D341Med (cell line): ENCODE measurements at regions not wholly inside any gene's neighbourhood (a gene's known extent, or its start where the extent isn't known, plus 50 kb on each side); places are given as distances from the start of the nearest gene placed in this dataset.

ENCODE experiments used
- DNase-seq: peaks from one replicate; pipeline ENCODE4 v3.0.0; 2012; ENCODE audit warnings: low spot score

DNA sequence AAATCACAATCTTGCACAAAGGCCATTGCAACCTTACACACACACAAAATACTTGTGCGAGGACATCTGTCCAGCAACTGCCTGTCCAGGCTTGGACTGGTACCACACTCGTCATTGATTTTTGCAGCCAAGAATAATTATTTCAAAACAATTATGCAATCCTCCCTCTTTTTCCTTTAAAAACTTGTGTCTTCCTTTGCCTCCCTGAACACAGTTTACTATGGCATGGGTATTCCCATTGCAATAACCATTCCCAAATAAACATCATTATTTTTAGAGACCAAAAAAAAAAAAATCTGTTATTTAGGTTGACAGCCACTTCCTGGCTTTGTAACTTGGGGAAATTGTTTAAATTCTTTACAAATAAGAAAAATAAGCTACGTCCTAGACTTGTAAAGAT lies 54.0 kb downstream of the C11orf91 start:
- DNase-seq, result no peak

DNA sequence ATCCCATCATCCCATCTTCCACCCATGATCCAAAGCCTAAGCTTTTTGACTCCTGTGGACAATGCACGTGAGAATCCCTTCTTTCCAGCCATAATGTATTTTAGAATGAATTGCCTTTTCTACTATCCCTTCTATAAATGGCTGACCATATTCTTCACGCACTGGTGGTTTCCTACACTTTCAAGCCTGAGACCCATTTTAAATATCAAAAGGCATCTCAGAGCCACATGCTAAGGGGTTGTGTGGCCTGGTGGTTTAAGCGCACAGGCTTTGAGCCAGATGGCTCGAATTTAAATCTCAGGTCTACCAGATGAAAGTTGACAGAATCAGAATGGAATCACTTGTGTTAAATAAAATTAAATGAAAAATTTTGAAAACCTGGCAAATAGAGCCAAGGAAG lies 54.5 kb downstream of the C11orf91 start:
- DNase-seq, result no peak

DNA sequence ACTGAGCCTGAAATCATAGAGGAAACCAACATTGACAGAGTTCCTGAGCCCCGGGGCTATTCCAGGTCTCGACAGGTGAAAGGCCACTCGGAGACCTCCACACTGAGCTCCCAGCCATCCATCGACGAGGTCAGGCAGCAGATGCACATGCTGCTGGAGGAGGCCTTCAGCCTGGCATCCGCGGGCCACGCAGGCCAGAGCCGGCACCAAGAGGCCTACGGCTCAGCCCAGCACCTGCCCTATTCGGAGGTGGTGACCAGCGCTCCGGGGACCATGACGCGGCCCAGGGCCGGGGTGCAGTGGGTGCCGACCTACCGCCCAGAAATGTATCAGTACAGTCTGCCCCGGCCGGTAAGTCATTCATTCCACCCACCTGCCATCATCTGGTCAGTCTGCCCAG lies 54.9 kb downstream of the C11orf91 start:
- no peak for DNase-seq

DNA sequence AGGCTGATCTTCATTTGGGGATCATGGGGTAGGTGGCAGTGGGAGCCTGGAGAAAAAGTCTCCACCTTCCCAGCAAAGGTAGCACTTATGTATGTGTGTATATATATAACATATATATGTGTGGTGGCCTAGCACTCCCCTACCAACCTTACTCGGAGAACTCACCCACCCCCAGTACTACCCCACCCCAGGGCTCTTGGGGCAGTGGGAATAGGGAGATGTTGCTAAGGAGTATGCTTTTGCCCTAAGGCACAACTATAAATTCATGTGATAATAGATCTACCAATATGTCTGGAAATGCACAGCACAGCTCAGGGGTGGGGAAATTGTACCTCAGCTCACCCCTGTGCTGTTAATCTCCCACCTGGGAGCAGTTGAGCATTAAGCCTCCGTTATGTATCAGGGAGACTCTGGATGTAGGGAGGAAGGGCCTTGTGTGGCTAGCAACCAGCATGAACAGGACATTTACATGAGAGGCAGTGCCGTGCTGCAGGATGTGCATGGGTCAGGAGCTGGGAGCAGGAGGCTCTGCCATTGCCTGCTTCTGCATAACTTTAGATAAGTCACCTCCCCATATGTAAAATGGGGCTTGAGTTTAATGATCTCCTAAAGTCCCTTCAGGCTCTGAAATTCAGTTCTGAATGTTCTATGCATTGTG lies 57.3 kb downstream of the C11orf91 start:
- no peak for DNase-seq

DNA sequence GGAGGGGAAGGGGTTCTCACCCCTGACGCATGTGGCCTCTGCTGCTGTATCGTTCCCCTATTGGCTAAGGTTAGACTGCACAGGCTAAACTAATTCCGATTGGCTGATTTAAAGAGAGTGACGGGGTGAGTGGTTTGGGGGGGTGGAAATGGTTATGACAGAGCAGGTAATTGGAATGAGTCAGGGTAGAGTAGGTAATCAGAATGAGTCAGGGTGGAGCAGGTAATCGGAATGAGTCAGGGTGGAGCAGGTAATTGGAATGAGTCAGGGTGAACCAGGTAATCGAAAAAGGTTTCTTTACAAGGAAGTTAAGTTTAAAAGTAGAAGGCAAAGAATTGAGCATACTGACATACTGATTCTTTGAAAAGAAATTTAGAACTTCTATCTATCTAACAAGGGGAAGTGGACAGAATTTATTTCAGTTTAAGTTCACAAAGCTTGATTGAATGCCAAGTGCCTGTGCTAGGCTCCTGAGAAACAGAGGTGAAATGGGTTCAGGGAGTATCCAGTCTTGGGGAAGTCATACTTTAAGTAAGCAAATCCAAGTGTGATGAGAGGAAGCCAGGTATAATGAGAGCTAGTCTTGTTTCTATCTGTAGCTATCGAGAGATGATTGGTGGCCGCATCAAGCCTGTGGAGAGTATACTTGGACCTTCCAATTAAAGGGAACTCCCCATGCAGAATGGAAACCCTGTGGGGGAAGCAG lies 58.0 kb downstream of the C11orf91 start:
- no peak for DNase-seq

DNA sequence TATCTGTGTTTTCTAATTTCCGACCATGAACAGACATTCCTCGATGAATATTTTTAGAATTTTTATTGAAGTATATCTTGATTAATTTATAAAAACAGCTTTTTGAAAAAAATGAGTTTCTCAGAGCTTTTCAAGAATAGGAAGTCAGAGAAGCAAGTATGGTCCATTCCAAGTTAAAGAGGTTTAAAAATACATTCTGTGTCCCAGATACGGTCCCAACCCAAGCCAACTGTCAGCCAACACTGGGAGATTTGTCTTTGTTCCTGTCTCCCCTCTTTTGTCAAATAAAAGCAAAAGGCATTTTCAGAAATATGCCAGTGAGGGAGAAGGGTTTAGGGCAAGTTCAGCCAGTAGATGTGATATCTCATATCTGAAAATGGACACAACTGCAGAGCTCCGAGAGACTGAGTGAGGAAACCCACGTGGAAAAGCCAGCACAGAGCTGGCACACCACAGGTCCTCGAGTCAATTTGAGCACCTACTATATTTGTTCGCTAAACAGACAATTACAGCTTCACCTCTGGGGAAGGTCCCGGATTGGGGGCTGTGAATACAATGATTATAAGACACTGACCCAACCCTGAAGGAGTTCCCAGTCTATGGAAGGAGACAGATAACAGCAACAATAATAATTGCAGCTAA lies 59.8 kb downstream of the C11orf91 start:
- no peak for DNase-seq

DNA sequence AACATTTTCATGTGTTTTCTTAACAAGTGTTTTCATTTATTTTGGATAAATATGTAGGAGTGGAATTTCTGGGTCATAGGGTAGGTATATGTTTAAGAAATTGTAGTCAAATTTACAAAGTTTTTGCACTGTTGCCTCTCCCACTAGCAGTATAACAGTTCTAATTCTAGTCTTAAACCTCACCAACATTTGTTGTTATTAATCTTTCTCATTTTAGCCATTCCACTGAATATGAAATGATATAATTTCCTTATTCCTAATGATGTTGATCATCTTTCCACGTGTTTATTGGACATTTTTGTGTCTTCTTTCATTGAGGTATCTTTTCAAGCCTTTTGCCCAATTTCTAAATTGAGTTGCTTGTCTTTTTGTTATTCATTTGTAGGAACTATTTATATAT lies 62.0 kb downstream of the C11orf91 start:
- DNase-seq, result no peak

DNA sequence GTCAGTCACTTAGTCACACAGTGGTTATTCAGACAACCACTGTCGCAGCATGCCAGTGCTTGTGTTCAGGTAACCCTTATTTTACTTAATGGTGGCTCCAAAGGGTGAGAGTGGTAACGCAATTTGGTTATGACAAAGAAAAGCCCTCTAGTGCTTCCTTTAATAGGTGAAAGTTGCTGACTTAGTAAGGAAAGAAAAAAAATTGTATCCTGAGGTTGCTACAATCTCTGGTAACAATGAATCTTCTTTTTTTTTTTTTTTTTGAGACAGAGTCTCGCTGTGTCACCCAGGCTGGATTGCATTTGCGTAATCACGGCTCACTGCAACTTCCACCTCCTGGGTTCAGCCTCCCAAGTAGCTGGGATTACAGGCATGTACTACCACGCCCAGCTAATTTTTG lies 64.5 kb downstream of the C11orf91 start:
- no peak for DNase-seq

DNA sequence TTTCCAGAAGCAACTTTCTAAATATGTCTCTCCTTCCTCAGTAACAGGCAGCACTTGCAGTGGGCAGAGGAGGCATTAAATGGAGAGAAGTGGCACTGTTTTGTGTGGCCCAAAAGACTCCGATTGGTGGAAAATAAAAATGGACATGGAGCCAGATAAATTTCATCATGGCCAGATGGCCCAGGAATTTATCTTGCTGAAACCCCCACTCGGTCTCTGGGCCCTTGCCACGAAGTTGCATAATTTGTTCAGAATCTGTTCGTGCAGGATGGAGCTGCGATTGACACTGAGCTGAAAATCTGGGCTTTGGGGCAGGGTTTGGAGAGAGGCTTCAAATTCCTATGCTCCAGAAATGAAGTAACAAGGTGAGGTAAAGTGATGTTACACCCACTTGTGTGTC lies 65.5 kb downstream of the C11orf91 start:
- no peak for DNase-seq

DNA sequence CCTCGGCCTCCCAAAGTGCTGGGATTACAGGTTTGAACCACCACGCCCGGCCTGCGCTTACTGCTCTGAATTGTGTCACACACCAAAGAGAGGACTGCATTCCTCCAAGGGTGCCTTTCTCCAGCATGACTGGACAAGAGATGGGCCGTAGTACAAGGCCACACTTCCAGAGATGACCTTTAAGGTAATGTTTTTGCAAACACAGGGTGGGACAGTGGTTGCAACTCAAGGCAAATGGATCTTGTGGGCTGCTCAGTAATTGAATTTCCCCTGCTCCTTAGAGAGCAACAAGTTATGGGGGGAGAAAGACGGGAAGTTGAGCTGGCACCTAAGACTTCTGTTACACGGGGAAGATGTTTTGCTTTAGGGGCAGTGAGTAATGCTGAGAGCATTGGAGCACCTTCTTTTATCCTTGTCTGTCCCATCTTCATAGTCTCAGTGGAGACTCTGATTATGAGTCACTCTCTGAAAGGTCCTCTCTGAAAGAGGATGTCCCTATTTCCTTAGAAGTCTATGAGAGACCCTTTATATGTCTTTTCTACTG lies 66.3 kb downstream of the C11orf91 start:
- DNase-seq, result no peak

DNA sequence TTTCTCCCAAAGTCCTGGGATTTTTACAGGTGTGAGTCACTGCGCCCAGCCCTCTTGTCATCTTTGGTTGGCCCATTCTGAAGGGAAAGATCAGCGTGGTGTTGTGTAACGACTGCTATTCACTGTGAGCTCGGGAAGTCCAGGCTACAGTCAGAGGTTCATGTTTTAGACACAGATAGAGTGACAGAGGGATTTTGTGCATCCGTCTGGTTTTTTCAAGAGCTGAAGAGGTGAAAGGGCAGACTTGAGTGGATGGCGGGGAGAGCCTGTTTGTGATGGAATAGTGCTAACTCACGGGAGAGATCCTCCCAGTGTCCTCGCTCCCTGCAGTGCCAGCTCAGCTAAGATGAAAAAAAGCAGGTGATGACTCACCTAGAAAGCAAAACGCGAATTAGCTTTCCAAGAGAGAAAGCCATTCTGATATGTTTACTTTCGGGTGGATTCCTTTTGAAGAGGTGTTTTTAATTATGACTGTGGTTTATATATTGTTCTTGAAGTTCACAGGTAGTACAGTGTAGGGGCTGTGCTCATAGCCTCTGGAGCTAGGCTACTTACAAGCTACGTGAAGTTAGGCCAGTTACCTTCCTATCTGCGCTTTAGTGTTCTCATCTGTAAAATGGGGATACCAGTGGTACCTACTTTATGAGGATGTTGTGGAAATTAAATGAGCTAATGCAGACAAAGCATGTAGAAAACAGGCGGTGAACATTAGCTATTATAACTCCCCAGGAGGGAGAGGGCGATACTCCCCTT lies 67.2 kb downstream of the C11orf91 start:
- DNase-seq, result no peak

DNA sequence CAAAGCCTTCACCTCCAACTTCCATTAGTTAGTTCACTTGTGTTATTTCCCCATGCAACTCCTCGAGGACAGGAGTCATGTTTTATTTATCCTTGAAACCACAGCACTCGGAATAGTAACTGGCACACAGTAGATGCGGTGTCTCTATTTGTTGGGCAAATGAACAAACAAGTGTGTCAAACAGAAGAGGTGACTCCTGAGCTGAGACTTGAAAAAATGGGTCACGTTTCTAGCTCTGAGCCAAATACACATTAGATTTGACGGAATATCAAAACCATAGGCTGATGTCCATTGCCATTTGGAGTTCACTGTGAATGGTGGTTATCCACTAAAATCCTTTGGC lies 68.9 kb downstream of the C11orf91 start:
- no peak for DNase-seq

DNA sequence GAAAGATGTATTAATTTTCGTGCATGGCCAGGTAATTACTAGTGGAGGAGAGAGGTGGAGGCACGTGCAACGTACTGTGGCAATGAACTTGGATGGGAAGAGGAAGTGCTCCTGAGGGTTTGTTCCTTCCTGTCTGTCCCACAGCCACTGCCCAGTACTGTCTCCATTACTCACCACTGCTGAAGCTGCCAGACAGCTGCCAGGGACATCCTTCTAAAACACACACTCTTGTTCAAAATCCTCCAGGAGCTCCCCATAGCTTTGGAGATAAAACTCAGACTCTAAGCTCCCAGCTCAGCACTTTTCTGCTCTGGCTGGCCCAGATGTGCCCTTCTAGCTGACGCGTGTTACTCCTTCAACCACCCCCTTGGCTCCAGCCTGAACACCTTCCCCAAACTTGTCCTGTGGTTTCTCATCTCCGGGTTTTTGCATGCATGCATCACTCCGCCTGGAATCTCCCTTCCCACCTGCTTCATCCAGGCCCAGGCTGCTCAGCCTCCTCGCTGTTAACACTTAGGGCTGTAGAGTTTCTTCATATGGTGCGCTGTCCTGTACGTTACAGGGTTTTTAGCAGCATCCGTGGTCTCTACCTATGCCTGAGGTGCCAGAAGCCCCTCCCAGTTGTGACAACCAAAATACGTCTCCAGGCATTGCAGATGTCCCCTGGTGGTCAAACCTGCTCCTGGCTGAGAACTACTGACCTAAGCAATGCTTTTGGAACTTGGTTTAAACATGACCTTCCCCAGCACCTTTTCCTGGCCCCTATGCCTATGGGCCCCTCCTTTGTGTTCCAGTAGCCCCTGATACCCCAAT lies 69.5 kb downstream of the C11orf91 start:
- no peak for DNase-seq

DNA sequence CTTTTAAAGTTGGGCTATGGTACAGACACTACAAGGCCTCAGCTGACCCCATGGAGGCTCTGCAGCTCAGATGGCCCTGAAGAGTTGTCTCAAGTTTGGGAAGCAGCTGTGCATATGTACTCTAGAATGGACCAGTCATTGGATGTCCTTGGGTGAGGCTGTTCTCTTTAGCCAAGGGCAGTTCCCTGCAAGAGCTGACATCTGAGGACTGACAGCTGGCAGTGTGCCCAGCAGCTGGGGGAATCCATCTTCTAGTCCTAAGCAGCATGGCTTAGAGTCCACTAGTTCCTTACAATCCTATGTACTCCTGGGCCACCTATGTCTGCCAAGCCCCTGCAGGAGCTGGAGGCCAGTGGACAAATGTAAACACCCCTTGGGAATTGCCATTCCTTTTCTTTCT lies 76.5 kb downstream of the C11orf91 start:
- no peak for DNase-seq

DNA sequence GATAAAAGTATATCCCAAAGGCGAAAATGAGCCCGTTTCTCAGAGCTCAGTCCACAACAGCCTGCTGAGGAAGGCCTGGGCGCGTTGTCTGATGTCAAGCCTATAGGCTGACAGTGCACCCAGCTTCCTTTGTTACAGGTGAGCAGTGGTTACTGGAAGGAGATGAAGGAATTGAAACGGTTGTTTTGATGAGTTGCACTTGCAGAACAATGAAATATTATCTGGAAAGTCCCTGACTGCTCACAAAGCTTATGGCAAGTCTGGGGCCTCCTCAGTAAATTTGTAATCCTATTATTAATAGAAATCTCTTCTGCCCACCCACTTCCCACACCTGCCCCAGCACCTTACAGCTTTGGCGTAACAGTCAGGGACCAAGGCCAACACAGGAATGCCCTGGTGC lies 77.8 kb downstream of the C11orf91 start:
- DNase-seq, result no peak

DNA sequence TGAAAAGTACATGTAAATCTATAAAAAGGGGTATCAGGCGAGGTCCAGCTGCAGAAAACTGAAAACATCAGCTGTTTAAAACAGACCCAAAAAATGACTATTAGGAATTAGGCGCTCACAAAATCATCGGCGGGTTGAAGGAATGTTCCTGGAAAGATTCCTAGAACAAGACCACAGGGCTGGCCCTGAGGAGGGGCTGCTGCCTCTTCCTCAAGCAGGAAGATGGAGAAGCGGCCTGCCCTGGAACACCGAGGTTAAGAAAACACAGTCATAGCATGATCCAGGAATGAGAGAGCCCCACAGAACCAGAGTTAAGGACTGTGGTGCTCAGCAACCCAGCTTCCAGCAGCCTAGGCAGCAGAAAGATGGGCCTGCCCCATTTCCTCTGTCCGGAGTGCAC lies 78.4 kb downstream of the C11orf91 start:
- DNase-seq, result no peak

DNA sequence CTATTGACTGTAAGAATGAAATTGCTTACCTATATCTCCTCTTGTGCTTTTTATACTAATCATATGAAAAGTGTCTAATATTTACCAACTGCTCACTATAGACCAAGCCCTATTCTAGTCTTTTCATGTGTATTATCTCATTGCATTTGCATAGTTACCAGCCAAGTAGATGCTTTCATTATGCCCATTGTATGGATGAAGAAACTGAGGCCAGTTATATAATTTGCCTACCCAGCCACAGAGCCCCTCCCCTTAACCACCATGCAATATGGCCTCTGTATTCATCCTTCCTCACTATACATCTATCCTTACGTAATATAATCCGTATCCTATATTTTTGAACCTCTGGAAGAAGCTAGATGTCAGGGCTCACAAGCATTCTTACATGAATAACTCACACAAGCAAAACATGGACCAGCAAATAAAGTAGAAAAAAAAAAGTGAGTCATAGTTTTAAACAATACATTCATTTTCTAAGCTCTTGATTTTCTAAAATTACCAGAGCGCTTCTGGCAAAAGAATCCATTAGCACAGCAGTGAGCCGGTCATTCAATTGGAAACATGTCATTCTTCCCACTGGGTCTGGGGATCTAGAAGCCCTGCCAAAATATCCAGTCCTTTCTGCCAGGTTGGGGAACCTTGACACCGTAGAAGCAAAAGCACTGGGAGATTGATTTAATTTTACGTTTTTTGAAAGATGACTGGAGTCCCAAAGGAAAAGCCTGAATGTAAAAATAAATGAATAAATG lies 80.0 kb downstream of the C11orf91 start:
- DNase-seq, result no peak

DNA sequence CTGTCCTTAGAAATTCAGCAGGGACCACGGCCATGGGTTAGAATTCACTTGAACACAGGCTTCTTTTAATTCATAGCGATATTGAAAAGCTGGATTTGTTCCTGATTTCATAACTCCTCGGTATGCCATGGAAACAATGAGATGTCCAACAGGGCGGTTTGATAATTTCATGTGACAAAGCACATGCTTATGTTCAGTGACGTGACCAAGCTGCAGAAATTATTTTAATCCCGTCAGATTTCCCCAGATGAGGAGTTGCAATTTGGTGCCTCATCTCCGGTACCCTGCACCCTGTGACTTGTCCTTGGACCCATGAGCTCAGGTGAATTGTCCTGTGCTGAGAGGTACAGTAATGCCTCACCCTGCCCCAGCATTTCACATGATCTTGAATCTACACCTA lies 81.7 kb downstream of the C11orf91 start:
- no peak for DNase-seq

DNA sequence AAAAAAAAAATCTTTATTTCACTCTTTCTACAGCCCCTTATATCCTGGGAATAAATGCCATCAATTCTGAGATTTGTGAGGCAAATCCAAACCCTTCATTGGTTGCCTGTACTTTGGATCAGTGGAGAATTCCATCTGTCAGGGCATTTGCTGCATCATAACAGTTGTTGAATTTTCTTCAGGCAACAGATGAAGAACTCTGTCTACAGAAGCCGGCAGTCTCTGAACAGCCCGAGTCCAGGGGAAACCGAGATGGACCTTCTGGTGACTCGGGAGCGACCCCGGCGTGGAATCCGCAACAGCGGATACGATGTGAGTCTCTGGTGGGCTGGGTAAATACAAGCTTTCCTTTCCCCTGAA lies 82.3 kb downstream of the C11orf91 start:
- no peak for DNase-seq

DNA sequence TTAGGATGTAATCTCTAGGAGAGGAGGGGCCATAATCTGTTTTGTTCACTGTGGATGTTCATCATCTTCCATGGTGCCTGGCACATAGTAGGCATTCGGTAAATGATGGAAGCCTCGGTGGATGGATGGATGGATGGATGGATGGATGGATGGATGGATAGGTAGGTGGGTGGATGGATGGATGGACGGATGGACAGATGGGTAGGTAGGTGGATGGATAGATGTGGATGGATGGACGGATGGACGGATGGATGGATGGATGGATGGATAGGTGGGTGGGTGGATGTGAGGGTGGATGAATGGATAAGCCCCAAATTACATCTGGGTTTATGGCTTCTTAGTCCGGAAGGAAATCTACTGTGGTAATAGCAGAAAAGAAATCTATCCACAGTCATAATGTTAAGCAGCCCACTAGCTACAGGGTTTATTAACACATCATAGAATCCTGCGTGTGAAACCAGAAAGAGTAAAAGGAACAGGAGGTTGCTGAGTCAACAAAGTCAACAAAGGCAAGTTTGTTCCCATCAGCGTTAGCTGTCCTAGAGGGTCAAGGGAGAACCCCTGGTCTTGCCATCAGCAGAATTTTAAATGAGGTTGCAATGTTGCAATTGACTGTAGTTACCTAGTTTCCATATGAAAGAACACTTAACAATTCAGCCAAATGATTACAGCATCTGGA lies 82.8 kb downstream of the C11orf91 start:
- DNase-seq, result no peak

DNA sequence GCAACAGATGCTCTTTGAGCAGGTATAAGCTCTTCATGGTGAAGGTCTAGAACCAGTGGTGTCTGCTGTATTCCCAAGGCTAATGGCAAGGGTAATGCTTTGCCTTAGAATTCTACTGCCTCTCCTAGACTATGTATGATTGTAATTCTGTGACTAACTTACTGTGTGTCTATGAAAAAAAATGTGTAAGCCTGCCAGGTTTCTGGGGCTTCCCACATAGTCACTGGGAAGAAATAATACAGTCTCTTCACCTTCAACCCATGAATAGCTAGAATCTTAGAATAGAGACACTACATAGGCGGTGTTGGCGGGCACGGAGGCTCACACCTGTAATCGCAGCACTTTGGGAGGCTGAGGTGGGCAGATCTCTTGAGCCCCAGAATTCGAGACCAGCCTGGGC lies 84.1 kb downstream of the C11orf91 start:
- no peak for DNase-seq
